GM19240 (cell line): ENCODE measurements at regions not wholly inside any gene's neighbourhood (a gene's known extent, or its start where the extent isn't known, plus 50 kb on each side); places are given as distances from the start of the nearest gene placed in this dataset.
"Not testable (repeated sequence)": the region's sequence is repeated elsewhere in the genome, so short reads cannot be mapped to it uniquely, and the experiment has no call there.

Source experiments
- DNase-seq: peaks from one replicate; pipeline ENCODE4 v3.0.0; 2011; ENCODE audit warnings: low spot score; ENCODE audit not compliant: insufficient read length

DNA sequence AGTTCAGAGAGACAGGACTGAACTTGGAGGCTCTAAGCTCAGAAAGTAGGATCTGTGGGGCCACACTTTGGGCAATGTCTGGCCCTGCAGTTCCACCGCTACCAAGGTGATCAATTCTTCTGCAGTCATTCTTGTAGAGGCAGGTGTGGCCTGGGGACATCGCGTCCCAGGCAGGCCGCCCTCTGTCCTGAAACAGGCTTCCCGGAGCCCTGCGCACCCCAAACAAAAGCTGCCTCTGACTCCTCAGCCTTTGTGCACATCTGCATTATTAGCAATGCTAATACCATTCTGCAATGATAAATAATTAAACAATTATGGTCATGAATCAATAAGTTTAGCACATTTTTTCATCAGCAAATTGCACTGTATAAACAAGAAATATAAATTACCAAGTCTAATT, 160.2 kb downstream of the URI1 start:
- DNase-seq: no peak

DNA sequence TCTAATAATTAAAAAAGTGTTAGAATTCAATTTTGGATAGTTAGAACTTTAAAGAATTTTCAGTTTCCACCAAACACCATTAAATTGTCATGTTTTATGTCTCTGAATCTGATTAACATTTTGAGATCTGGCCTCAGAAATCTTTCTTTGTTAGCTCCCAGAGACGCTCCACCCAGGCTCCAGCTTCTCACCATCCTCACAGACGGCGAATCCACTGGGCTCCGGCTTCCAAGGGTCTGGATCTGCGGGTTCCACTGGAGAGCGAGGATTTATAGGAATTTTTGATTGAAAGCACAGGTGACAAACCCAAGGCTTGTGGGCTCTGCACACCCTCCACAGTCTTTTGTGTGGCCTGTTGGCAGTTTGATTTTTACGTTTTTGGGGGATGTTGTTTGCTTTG, 160.6 kb downstream of the URI1 start:
- no peak for DNase-seq

DNA sequence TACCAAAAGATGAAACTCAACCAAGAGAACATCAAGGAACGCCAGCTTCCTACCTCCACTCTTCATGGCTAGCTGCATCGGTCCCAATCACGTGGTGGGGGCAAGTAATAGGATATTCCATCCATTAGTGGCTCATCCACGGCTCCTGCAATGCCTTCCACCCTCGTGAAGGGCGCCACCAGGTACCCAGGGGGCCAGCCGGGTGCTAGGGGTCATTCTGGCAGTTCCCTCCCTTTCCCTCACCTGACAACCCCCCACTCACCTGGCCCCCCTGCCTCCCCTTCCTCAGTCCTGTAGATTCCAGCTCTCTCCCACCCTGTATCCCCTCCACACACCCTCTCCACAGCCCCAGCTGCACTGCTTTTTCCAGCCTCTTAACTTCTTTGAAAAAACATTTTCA, 161.9 kb downstream of the URI1 start:
- no peak for DNase-seq

DNA sequence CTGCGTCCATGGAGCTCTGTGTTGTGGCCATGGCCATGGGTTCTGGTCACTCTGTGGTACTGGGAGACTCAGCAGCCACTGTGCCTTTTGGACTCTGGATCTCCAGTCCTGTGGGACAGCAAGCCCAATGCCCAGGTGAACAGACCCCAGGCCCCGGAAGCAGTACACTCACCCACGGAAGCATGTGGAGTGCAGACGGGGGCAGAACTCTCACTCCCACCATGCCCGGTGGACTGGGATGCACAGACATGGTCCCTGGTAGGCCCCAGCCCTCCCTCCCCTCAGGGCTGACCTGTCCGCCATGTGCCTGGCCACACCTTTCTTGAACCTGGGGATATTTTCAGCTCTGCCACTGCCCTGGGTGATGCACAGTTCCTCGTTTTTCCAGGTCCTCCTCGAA, 163.3 kb downstream of the URI1 start:
- DNase-seq: no peak

- no peak for DNase-seq
These were observed 163.7 kb downstream of the URI1 start for GRCh38 chr19:30105727-30106126.

DNA sequence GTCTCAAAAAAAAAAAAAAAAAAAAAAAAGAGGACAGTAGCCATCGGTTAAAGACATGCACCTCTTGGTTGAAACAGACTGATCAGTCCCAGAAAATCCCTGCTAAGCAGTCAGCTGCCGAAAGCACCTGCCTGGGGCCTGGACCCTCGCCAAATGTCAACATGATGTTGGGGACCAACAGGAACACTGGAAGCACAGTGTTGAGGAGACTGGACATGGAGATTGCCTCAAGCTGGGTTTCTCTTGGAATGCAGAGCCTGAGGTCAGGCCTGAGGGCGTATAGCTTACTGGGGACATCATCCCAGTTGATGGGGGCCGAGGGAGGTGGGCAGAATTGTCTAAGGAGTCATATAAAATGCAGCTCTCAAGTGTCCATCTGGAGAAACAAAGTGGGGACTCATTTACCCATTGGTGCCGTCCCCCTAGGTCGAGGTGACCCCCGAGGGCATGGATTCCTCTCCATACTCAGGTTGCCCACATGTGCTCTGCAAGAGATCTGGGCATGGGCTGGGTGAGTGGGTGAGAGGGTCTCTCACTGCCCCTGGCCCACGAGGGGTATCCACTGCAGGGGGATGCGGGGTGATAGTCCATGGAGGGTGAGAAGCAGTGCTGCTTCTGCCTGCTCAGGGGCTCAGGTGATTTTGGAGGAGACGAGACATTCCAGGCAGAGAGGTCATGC, 164.5 kb downstream of the URI1 start:
- no peak for DNase-seq

- DNase-seq: no peak
These were observed 165.2 kb downstream of the URI1 start for GRCh38 chr19:30107251-30107650.

DNA sequence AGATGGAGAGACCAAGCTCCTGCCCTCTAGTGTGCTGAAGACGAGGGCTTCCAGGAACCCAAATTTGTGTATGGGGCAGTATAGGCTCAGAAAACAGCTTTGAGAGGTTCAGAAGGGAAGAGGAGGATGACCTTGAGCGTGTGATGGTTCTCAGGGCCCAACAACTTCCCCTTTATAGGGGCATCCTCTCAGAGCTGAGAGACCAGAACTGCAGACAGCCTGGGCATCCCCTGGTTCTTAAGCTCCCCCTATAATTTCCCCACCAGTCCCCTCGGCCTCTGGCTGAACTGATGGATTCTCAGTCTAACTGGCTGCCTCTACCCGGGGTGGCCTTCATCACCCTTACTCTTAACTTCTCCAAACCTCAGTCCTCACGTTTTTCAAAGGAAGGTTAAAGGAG, 167.5 kb downstream of the URI1 start:
- no peak for DNase-seq

DNA sequence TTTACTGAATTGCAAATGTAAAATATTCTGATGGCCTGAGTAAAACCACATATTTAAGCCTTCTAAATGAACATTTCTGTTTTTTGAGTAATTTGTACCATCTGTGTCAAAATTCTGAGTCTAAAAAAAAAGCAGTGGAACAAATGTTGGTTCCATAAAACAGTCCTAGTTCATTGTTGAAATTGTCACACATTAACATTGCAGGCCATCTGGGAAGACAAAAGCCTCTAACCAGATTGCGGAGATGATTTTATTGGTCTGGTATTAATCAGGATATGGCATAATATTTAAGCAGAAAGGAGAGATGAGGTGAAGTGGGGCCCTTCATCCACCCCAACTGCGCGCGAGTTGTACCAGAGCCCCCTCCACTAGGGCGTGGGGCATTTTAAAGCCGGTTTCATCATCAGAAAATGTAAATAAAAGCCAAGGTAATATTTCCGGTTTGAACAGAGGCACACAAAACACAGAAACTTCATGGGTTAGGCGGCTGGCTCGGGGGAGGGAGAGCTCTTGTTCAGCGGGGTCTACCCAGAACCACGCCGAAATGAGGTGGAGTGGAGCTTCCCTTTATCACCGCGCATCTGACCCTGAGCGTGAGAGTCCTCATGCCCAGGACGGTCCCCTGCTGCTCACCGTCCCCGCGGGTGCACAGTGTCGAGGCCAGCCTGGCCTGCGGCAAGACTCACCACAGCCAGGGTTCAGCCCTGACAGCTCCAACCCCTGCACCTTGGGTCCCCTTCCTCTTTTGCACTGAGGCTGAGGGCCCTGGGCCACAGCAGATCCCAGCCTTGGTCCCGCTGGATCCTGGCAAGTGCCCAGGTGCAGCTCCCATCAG, 169.2 kb downstream of the URI1 start:
- DNase-seq: no peak

DNA sequence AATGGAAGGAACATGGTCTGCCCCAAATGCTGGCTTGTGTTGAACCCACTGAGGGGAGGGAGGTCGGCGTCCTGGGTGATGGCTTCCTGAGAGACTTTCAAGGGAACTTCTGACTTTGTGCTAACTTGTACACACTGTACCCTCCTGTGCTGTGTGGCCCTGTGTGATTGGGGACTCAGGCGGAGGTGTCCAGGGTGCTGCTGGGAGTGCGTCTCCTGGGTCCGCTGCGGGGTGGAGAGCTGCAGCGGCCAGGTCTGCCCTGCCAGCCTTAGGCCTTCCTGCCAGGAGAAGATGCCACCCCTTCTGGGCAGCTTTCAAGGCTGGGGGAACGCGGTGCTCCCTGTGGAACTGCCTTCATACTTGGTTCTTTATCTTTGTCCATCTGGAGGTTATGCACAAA, 170.1 kb downstream of the URI1 start:
- no peak for DNase-seq

- no peak for DNase-seq
These were observed 170.6 kb downstream of the URI1 start for GRCh38 chr19:30112666-30113065.

DNA sequence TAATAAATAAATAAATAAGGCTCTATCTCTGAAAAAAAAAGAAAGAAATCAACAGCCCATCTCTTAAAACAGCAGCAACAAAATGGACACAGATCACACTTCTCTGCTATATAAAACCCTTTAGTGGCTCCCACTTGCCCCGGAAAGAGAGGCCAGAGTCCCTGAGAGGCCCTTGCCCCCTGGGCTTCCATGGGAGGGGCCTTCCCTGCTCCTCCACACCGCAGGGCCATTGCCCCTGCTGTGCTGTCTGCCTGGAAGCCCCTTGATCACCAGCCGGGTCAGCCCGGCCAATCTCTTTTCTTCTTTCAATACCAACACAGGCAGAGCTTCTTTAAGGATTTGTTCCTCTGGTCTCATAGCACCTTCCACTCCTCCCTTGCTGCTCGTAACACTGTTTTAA, 171.1 kb downstream of the URI1 start:
- DNase-seq: no peak

- not testable (repeated sequence) for DNase-seq
These were observed 172.1 kb downstream of the URI1 start for GRCh38 chr19:30114095-30114494.

- DNase-seq: no peak
These were observed 173.9 kb downstream of the URI1 start for GRCh38 chr19:30115947-30116346.

- no peak for DNase-seq
These were observed 174.5 kb downstream of the URI1 start for GRCh38 chr19:30116530-30116929.

- DNase-seq: no peak
These were observed 175.0 kb downstream of the URI1 start for GRCh38 chr19:30116984-30117555.

DNA sequence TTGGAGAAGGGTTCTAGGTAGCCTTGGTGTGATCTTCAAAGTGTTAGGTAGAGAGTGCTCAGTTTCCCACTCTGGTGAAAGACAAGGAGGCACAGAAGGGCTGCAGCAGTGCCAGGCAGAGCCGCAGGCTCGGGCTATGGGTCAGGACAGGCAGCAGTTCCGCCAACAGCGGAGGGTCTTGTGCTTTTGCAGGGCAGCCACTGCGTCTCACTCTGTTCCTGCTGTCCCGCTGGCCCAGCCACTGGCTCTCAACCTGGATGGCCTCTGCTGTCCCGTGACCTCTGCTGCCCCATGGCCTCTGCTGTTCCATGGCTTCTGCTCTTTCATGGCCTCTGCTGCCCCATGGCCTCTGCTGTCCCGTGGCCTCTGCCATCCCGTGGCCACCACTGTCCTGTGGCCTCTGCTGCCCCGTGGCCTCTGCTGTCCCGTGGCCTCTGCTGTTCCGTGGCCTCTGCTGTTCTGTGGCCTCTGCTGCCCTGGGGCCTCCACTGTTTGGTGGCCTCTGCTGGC, 175.7 kb downstream of the URI1 start:
- DNase-seq: no peak

DNA sequence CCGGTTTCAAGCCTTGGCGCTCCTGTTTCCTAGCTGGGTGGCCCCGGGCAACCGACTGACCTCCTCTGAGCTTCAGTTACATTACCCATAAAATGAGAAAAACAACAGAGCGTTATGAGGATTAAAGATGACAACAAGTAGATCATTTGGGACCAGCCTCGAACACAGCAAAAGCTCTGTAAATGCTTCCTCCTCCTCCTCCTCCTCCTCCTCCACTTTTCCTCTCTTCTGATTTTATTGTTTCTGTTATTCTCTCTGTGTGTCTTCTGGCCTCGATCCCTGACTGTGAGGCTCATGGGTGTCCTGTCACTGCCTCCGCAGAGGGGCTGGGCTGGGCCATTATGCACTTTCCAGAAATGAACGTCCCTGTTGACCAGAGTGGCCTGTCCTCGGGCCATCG, 176.2 kb downstream of the URI1 start:
- DNase-seq: no peak

DNA sequence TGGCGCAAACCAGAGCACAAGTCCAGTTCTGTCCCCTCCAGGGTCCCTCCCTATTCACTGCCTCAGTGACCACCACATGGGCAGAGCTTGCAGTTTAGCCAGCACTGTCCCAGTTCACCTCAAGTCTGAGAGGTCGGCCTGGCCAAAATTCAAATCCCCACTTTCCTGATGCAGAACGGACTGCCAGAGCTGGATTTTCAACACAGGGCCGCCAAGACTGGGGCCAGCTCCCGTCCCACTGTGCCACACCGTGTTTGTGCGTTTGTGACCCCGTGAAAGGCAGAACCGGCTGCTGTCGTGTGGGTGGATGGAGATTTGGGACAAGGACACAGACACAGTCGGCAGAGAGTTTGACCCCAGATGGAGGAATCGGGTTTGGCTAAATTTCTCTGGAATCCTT, 176.7 kb downstream of the URI1 start:
- no peak for DNase-seq

- DNase-seq: no peak
These were observed 177.3 kb downstream of the URI1 start for GRCh38 chr19:30119180-30119908.

GRCh38 chr19:30120860-30121484, 178.9 kb downstream of the URI1 start:
- no peak for DNase-seq
